Right cardiac atrium (tissue), 5 donors: ENCODE measurements at regions not wholly inside any gene's neighbourhood (a gene's known extent, or its start where the extent isn't known, plus 50 kb on each side); places are given as distances from the start of the nearest gene placed in this dataset.
"Not testable (repeated sequence)": the region's sequence is repeated elsewhere in the genome, so short reads cannot be mapped to it uniquely, and the experiment has no call there.

Source experiments
- ATAC-seq, 2 donors: fragments of 200-7000 bp; cut with Tn5 transposase; one replicate each; pipeline versions ENCODE4 v1.8.0 to v1.9.1; 2020; ENCODE audit warnings: moderate library complexity in 2 of 2, mild to moderate bottlenecking in 1 of 2
- DNase-seq, 3 donors: peaks; one replicate each; pipeline ENCODE4 v3.0.0-alpha.2; 2020
- H3K27ac ChIP-seq: one replicate; pipeline ENCODE4 v1.5.1; 2013; ENCODE audit warnings: mild to moderate bottlenecking, low read length, control low read depth, moderate library complexity
- H3K27me3 ChIP-seq: one replicate; pipeline ENCODE4 v1.6.1; 2013; ENCODE audit not compliant: control insufficient read depth, insufficient read depth
- H3K4me1 ChIP-seq: one replicate; pipeline ENCODE4 v1.6.1; 2013; ENCODE audit warnings: low read length; ENCODE audit not compliant: control insufficient read depth, insufficient read depth
- H3K4me3 ChIP-seq: one replicate; pipeline ENCODE4 v1.5.1; 2013; ENCODE audit warnings: low read length, control low read depth
- H3K9me3 ChIP-seq: one replicate; pipeline ENCODE4 v1.6.1; 2013; ENCODE audit warnings: low read length; ENCODE audit not compliant: control insufficient read depth
- WGBS: extraction: QIAGEN DNeasy Blood & Tissue Kit; methylation state at CpG from one replicate; pipeline ENCODE4 v1.1.7; 2013; 5-methylcytosine and 5-hydroxymethylcytosine counted together
- intact Hi-C, 4 donors: fragments of 100-400 bp; cut with DNase I; formaldehyde crosslinking; loops; one replicate each; pipeline versions ENCODE4 v1.11.0 to v1.14.0; 2022 to 2023
- donor health status: healthy with polysubstance abuse.
- donor health status: DM: no; HTN: yes; CAD: no.
- donor health status: DM: no; HTN: no; CAD: no.
- donor health status: DM: no; HTN: yes; CAD: no; lungs with severe emphysema.
- donor health status: DM: yes; HTN: yes; CAD: no.

DNA sequence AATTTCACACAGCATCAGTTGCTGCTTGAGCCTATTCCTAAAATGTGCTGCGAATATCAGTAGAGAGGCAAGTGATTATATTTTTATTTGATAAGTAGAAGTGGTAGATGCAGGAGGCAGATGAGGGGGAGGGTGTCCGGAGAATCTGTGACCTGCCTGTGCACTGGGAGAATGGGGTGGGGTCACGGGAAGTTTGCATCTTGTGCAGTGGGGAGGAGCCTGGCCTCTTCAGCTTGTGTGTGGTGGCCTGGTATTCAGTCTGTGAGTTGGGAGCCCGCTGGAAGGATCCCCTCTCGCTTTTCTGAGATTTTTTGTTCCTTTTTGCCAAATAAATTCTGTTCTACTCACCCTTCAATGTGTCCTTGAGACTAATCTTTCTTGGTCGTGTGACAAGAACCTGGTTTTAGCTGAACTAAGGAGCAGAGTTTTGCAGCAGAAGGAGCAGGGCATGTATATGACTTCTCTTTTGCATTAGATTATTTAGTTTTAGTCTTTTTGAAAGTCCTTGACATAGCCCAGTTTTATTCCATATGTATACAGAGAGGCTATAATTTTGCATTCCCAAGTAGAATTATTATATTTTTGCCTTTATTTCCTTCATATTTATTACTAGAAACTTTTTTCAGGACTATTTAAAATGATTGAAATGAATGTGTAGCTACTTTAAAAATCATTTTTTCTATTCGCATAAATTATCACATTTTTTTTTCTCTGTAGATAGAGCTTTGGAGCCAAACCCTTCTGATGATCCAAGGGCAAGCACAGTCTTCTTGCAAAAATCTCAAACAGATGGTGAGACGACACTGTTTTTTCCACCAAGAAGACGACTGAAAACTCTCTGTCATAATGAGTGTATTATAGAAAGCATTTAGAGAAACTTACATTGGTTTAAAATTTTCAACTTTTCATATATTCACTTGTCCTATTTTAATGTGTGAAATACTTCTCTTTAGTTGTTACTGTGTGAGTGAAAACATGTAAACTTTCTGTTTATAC is 1257.2 kb downstream of the UQCRFS1 start:
- intact Hi-C loops: no loop called here

DNA sequence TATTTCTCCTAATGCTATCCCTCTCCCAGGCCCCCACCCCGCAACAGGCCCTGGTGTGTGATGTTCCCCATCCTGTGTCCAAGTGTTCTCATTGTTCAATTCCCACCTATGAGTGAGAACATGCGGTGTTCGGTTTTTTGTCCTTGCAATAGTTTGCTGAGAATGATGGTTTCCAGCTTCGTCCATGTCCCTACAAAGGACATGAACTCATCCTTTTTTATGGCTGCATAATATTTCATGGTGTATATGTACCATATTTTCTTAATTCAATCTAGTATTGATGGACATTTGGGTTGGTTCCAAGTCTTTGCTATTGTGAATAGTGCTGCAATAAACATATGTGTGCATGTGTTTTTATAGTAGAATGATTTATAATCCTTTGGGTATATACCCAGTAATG is 1270.3 kb downstream of the UQCRFS1 start:
- H3K27me3 ChIP-seq, intact Hi-C loops, DNase-seq, H3K27ac ChIP-seq, H3K4me3 ChIP-seq, ATAC-seq, H3K9me3 ChIP-seq, H3K4me1 ChIP-seq: not testable (repeated sequence)
- 59% methylated on average over 4 of the region's 4 CpGs for WGBS

More for the DNA sequence above, 1257.2 kb downstream of the UQCRFS1 start:
- ATAC-seq (no peak), DNase-seq (no peak)
- WGBS: 39% methylated on average over 9 of the region's 9 CpGs
- Histone ChIP-seq H3K9me3 (no peaks in the 10 kb centered on the region), H3K27ac (no peak overlapping the region), H3K27me3 (peaks cover 2% of the 10 kb centered on the region), H3K4me1 (no peaks in the 10 kb centered on the region), H3K4me3 (no peak overlapping the region)

DNA sequence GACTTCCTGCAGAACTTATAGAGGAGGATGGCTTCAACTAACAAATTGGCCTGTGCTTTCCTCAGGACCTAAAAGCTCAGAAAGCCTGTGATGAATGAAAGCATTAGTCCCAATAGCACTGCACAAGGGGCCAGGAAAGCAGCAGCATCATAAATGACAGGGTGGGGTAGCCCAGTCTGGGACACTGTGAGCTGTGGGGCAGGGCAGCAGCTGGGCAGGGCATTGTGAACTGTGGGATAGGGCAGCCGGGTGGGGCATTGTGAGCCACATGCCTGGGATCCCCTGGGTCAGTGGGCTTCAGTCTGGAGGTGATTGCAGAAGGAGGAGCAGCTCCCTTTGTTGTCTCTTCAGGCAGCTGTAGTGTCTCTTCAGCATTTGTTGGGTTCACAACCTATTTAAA is 1276.8 kb downstream of the UQCRFS1 start:
- Histone ChIP-seq H3K27ac (no peak overlapping the region), H3K27me3 (no peaks in the 10 kb centered on the region), H3K9me3 (no peaks in the 10 kb centered on the region), H3K4me3 (no peak overlapping the region), H3K4me1 (no peaks in the 10 kb centered on the region)
- intact Hi-C loops: no loop called here
- WGBS: 54% methylated on average over 1 of the region's 1 CpG
- DNase-seq: no peak
- no peak for ATAC-seq

DNA sequence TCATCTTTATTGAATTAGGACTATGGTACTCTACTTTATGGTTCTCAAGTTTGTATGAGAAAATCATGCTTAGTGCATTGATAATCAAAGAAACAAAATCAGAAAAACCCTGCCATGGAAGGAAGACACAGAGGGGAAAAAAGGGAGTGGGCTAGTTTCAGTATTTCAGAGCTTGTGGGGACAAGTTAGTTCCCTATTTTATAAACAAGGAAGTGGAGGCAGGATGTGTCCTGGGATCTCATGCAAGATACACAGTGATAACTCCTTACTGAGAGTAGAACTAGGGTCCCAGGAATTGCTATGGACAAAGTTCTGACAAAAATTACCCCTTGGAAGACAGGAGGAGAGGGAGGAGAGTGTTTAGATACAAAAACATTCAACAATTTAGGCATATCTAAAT is 1277.3 kb downstream of the UQCRFS1 start:
- intact Hi-C loops: no loop called here
- ATAC-seq (no peak), DNase-seq (no peak)
- Histone ChIP-seq H3K4me1 (no peaks in the 10 kb centered on the region), H3K27ac (no peak overlapping the region), H3K4me3 (no peak overlapping the region), H3K9me3 (no peaks in the 10 kb centered on the region), H3K27me3 (no peaks in the 10 kb centered on the region)

DNA sequence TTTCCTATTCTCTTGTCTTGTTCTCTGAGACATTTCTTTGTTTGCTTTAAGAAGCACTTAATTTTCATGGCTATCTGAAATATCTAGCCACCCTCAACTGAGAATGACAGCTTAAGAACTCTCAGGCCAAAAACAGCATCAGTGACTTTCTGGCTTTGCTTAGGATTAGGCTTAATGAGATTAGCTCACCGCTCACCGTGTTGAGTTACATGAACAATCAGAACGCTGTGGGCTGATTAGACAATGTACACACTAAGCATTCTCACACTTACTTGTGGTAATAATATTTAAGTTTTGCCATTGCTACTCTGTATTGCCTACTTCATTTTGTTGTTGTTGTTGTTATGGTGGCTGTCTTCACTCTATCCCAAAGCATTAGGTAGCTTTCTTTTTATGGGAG is 1283.6 kb downstream of the UQCRFS1 start:
- DNase-seq (no peak), ATAC-seq (no peak)
- intact Hi-C loops: no loop called here
- H3K4me3 ChIP-seq: no peak overlapping the region
- no peak overlapping the region for H3K27ac ChIP-seq
- H3K4me1 ChIP-seq: no peaks in the 10 kb centered on the region
- H3K27me3 ChIP-seq: no peaks in the 10 kb centered on the region
- 44% methylated on average over 3 of the region's 3 CpGs for WGBS
- H3K9me3 ChIP-seq: no peaks in the 10 kb centered on the region

DNA sequence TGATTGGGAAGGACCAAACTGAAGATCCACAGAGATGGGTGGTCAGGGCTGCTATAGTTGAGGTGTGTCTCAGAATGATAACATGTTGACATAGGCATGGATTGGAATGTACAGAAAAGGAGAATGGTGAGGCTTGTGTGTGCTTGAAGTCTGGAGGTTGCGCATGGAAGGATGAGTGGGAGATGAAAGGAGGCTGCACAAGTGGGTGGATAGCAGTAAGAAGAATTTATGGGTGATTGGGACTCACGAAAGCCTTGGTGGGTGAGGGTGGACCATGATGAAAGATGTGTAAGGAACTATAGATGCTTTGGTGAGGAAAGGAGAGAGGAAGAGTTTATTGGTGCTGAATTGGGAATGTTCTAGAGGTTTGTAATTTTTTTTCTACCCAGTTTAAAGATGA is 1287.7 kb downstream of the UQCRFS1 start:
- DNase-seq (no peak), ATAC-seq (no peak)
- H3K27me3 ChIP-seq: no peaks in the 10 kb centered on the region
- 72% methylated on average over 2 of the region's 2 CpGs for WGBS
- H3K4me1 ChIP-seq: no peaks in the 10 kb centered on the region
- no peak overlapping the region for H3K27ac ChIP-seq
- H3K9me3 ChIP-seq: no peaks in the 10 kb centered on the region
- no peak overlapping the region for H3K4me3 ChIP-seq
- intact Hi-C loops: no loop called here

DNA sequence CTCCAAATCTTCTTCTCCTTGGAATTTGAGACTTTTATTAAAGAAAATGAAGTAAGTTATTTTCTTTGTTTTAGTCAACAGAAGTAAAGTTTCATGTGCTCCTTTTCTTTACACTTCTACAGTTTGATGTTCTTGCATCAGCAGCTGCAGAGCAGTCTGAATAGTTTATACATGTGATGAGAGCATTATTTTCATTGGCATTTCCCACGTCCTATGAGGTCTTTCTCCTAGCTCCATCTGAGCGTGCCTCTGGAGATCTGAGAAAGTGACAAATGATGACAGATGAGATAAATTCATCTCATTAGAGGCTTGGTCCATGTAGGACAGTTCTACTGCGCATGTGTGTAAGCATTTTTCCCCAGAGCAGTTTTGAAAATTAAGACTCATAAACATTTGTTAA is 1290.0 kb downstream of the UQCRFS1 start:
- H3K9me3 ChIP-seq: no peaks in the 10 kb centered on the region
- H3K27me3 ChIP-seq: no peaks in the 10 kb centered on the region
- DNase-seq (no peak), ATAC-seq (no peak)
- no peaks in the 10 kb centered on the region for H3K4me1 ChIP-seq
- intact Hi-C loops: no loop called here
- no peak overlapping the region for H3K27ac ChIP-seq
- H3K4me3 ChIP-seq: no peak overlapping the region
- 37% methylated on average over 3 of the region's 3 CpGs for WGBS

DNA sequence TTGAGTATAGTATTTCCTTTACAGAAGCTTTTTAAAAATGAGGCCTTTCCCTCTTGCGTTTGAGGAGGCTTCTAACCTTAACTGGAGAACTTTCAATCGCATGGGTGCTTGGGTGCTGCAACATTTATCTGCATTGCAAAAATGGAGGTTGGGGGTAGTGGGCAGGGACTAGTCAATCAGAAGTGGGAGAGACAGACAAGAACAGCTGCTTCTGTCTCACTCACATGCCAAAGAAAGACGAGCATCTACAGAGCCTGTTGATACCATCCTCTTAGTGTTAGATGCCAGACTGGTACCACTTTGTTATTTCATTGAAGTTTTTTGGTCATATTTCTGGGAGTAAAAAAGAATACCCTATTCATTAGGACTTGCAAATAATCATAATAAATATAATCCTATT is 1292.2 kb downstream of the UQCRFS1 start:
- DNase-seq (no peak), ATAC-seq (no peak)
- 67% methylated on average over 3 of the region's 3 CpGs for WGBS
- Histone ChIP-seq H3K4me1 (no peaks in the 10 kb centered on the region), H3K4me3 (no peak overlapping the region), H3K27ac (no peak overlapping the region), H3K9me3 (no peaks in the 10 kb centered on the region), H3K27me3 (no peaks in the 10 kb centered on the region)
- intact Hi-C loops: no loop called here

DNA sequence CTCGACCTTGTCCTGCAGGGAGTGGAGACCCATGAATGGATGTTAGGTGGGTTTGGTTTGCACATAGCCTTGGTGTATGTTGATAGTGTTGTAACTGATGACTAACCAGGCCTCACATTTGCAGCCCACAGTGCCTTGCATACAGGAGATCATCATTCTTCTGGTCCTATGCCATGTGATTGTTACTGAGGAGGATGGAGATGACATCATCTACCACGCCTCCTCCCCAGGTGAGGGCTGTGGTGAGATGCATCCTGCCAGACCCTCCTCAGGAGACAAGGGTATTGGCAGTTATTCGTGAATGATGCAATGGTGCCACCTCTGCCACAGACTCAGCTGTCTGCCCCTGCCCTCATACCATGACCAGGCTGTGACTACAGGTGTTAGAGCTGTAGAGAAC is 1294.1 kb downstream of the UQCRFS1 start:
- Histone ChIP-seq H3K27me3 (no peaks in the 10 kb centered on the region), H3K4me1 (no peaks in the 10 kb centered on the region), H3K9me3 (no peaks in the 10 kb centered on the region), H3K27ac (no peak overlapping the region), H3K4me3 (no peak overlapping the region)
- 62% methylated on average over 3 of the region's 3 CpGs for WGBS
- DNase-seq (no peak), ATAC-seq (no peak)
- intact Hi-C loops: no loop called here

DNA sequence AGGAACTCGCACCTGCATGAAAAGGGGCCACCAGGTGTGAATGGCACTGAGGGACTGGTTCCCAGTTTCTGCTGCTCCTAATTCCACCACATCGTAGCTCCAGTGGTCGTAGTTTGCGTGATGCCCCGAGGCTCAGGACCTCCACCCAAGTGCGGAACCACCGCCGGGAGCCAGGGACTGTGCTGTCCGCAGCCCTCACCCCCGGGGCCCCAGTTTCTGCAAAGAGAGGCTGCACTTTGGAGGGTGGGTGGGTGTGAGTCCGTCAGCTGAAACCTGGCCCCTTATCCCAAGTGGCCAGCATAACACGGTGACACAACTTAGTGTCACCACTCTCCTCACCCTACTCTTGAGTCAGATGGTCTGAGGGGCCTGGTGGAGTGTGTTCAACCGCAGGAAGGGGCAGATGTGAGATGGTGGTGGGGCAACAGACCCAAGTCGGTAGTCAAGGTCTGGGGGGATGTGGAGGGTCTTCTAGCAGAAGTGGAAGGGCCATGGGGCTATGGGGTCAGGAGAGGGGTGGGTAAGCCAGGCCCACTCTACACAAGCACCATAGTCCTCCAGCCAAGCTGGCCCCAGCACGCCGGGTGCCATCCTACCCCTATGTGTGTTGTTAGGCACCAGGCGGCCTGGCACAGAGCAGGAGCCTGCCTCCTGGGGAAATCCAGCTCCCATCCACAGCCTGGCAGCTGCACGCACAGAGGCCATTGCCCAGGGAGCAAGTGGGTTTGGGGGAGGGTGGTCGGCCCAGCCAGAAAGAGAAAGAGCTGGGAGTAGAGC is 1301.6 kb downstream of the UQCRFS1 start:
- no peak for DNase-seq
- intact Hi-C loops: no loop called here

DNA sequence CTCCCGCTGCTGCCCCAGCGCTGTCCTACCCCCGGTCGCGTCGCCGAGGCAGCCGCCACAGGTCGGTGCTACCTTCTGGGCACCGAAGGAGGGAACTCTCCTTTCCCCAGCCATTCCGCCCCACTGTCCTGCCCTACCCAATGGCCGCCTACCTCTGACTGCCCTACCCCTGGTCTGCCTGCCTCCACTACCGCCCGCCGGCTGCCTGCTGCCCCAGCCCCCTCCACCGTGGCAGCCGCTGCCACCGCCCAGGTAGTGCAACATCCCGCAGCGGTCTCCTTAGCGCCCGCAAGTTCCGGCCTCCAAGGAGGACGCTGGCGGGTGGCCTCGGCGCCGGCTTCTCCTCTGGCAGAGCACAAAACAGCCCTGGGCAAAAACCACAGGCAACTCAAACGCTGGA is 1303.1 kb downstream of the UQCRFS1 start:
- DNase-seq (no peak), ATAC-seq (peak in 1 of 2 donors; percentile 20)
- H3K27me3 ChIP-seq: no peaks in the 10 kb centered on the region
- H3K4me3 ChIP-seq: no peak overlapping the region
- no peaks in the 10 kb centered on the region for H3K9me3 ChIP-seq
- intact Hi-C loops: no loop called here
- no peaks in the 10 kb centered on the region for H3K4me1 ChIP-seq
- 91% methylated on average over 29 of the region's 29 CpGs for WGBS
- H3K27ac ChIP-seq: no peak overlapping the region

More for the DNA sequence above, 1301.6 kb downstream of the UQCRFS1 start:
- H3K27ac ChIP-seq: no peak overlapping the region
- 86% methylated on average over 19 of the region's 19 CpGs for WGBS
- H3K4me1 ChIP-seq: no peaks in the 10 kb centered on the region
- ATAC-seq: no peak
- no peaks in the 10 kb centered on the region for H3K9me3 ChIP-seq
- H3K4me3 ChIP-seq: no peak overlapping the region
- no peaks in the 10 kb centered on the region for H3K27me3 ChIP-seq
